K562 (cell line): ENCODE measurements at regions not wholly inside any gene's neighbourhood (a gene's known extent, or its start where the extent isn't known, plus 50 kb on each side); places are given as distances from the start of the nearest gene placed in this dataset.

ENCODE experiments used
- ATAC-seq: fragments of 200-7000 bp; cut with Tn5 transposase; 3 replicates; pipeline ENCODE4 v1.9.1; 2020; ENCODE audit warnings: moderate library complexity
- BruUV-seq: library from RNA; stranded (reverse); fragments of 400-500 nt; replicated peaks from 2 replicates; lab custom pipeline; 2021; lab: Mats Ljungman, UMichigan
- CTCF ChIA-PET: fragments of 300-600 bp; formaldehyde crosslinking; extraction: SDS; loops from one replicate; lab custom pipeline; 2021; ENCODE audit warnings: low intra/inter-chr PET ratio; lab: Yijun Ruan, JAX
- POLR2A ChIA-PET: fragments of 300-600, 350-650 bp; sonication (Branson Sonifier 250); formaldehyde crosslinking; extraction: SDS; loops from one replicate; lab custom pipeline; 2021; ENCODE audit warnings: antibody characterized with exemption, inconsistent platforms; lab: Yijun Ruan, JAX
- DNase-seq, 4 experiments: peaks; one replicate each; pipeline versions ENCODE4 v3.0.0 to v3.0.0-alpha.2; 2011 to 2018; ENCODE audit warnings: low spot score in 3 of 4, mixed read lengths in 3 of 4; ENCODE audit errors: extremely low read depth in 1 of 4
- FAIRE-seq: peaks from 2 replicates; lab custom pipeline; 2011; peaks lifted over from hg19 to GRCh38; lab: Jason Lieb, UNC
- H2AFZ ChIP-seq: 2 replicates; pipeline ENCODE4 v1.6.0; 2011; ENCODE audit warnings: low read depth, low read length, control low read depth, inconsistent platforms
- H3K27ac ChIP-seq: fragments of 200-600 bp; 3 replicates; pipeline ENCODE4 v1.8.0; 2011; ENCODE audit warnings: low read depth, mild to moderate bottlenecking, control low read depth, inconsistent platforms, low read length, moderate library complexity, mixed read lengths; ENCODE audit errors: extremely low read depth
- H3K27me3 ChIP-seq, 2 experiments: fragments of 300-600 bp in 1 of 2; 2 replicates in 1 of 2; 3 replicates in 1 of 2; pipeline versions ENCODE4 v1.6.0 to v1.8.0; 2011; ENCODE audit warnings: inconsistent platforms in 2 of 2, low read length in 2 of 2, mild to moderate bottlenecking in 1 of 2, mixed read lengths in 1 of 2, moderate library complexity in 1 of 2; ENCODE audit not compliant: control insufficient read depth in 2 of 2, insufficient read depth in 2 of 2
- H3K36me3 ChIP-seq: fragments of 300-600 bp; 3 replicates; pipeline ENCODE4 v1.8.0; 2011; ENCODE audit warnings: mild to moderate bottlenecking, low read length, inconsistent platforms; ENCODE audit not compliant: control insufficient read depth, insufficient read depth
- H3K4me1 ChIP-seq, 2 experiments: fragments of 200-600 bp in 1 of 2; replicated peaks in 1 of 2; 2 replicates in 1 of 2; 3 replicates in 1 of 2; pipeline versions ENCODE4 v1.5.1 to v1.8.0; 2011; ENCODE audit warnings: inconsistent platforms in 2 of 2, low read length in 2 of 2, mild to moderate bottlenecking in 1 of 2, mixed read lengths in 1 of 2, moderate library complexity in 1 of 2; ENCODE audit not compliant: control insufficient read depth in 2 of 2, insufficient read depth in 2 of 2
- H3K4me2 ChIP-seq: 2 replicates; pipeline ENCODE4 v1.6.1; 2011; ENCODE audit warnings: low read length, control low read depth, inconsistent platforms, mixed read lengths; ENCODE audit not compliant: insufficient read depth
- H3K4me3 ChIP-seq: fragments of 200-600 bp; sonication (generic), shearing (Covaris generic); 2 replicates; pipeline ENCODE4 v1.5.1; 2016; ENCODE audit warnings: control low read depth, inconsistent platforms
- H3K79me2 ChIP-seq: fragments of 200-600 bp; 3 replicates; pipeline ENCODE4 v1.8.0; 2011; ENCODE audit warnings: low read length, inconsistent platforms; ENCODE audit not compliant: control insufficient read depth, insufficient read depth
- H3K9ac ChIP-seq, 2 experiments: 2 replicates each; pipeline versions ENCODE4 v1.6.0 to v1.6.1; 2011; ENCODE audit warnings: low read depth in 2 of 2, low read length in 2 of 2, control low read depth in 1 of 2, inconsistent platforms in 1 of 2, mild to moderate bottlenecking in 1 of 2, mixed read lengths in 1 of 2; ENCODE audit not compliant: insufficient read depth in 1 of 2
- H3K9me1 ChIP-seq: one replicate; pipeline ENCODE4 v1.6.0; 2011; ENCODE audit warnings: inconsistent platforms, mild to moderate bottlenecking, low read length, moderate library complexity; ENCODE audit not compliant: control insufficient read depth, insufficient read depth
- H3K9me3 ChIP-seq: replicated peaks from 2 replicates; pipeline ENCODE4 v1.5.1; 2011; ENCODE audit warnings: low read depth, low read length, inconsistent platforms; ENCODE audit not compliant: control insufficient read depth, insufficient read depth
- H4K20me1 ChIP-seq: replicated peaks from 2 replicates; pipeline ENCODE4 v1.6.1; 2011; ENCODE audit warnings: low read length, inconsistent platforms, mixed read lengths; ENCODE audit not compliant: control insufficient read depth, insufficient read depth
- BDP1 ChIP-seq: IDR thresholded peaks from 3 replicates; pipeline ENCODE4 v1.6.1; 2011; ENCODE audit not compliant: insufficient read length, insufficient read depth
- CBFB ChIP-seq: sonication (generic); formaldehyde crosslinking; IDR thresholded peaks from 2 replicates; pipeline ENCODE4 v1.4.0; 2020; ENCODE audit warnings: mild to moderate bottlenecking, missing genetic modification reagents
- IFI16 ChIP-seq: fragments of 250-450 bp; sonication (Bioruptor Pico); IDR thresholded peaks from 2 replicates; pipeline ENCODE4 v2.1.2; 2022; ENCODE audit warnings: mild to moderate bottlenecking, inconsistent platforms
- MAFK ChIP-seq: IDR thresholded peaks from 2 replicates; pipeline ENCODE4 v1.6.1; 2011; ENCODE audit warnings: low read length, improper control_type of control experiment
- RB1 ChIP-seq: fragments of 450-650 bp; IDR thresholded peaks from 2 replicates; pipeline ENCODE4 v1.6.1; 2017; ENCODE audit warnings: low read depth, mild to moderate bottlenecking
- SNRNP70 ChIP-seq: fragments of 200-400 bp; formaldehyde crosslinking; optimal IDR thresholded peaks from 2 replicates; pipeline ENCODE3; 2017; ENCODE audit warnings: low read depth, low read length
- TARDBP ChIP-seq: fragments of 450-650 bp; IDR thresholded peaks from 2 replicates; pipeline ENCODE4 v1.6.1; 2016
- ZEB2 ChIP-seq: fragments of 450-650 bp; IDR thresholded peaks from 2 replicates; pipeline ENCODE4 v1.6.1; 2016
- ZNF280A ChIP-seq: fragments of 450-650 bp; IDR thresholded peaks from 2 replicates; pipeline ENCODE4 v1.6.1; 2018; ENCODE audit warnings: mild to moderate bottlenecking, low read depth; ENCODE audit not compliant: partially characterized antibody
- WGBS: fragments of 100-300 bp; shearing (Covaris generic); methylation state at CpG from one replicate; pipeline ENCODE4 v1.1.6; 2016; ENCODE audit warnings: low coverage, mixed read lengths; ENCODE audit not compliant: insufficient coverage; ENCODE audit errors: missing lambda C conversion rate; 5-methylcytosine and 5-hydroxymethylcytosine counted together
- in situ Hi-C: fragments of 300-500 bp; cut with MboI; formaldehyde crosslinking; loops from 4 replicates; pipeline ENCODE4 v1.15.0; 2018; ENCODE audit warnings: inconsistent platforms, mixed read lengths
- intact Hi-C: fragments of 100-400 bp; cut with micrococcal nuclease; formaldehyde crosslinking; loops from 2 replicates; pipeline ENCODE4 v1.14.2; 2022
- TF ChIP-seq, protein P1 (sequence below): sonication (generic); IDR thresholded peaks from 2 replicates; pipeline ENCODE4 v1.6.1; 2016

DNA sequence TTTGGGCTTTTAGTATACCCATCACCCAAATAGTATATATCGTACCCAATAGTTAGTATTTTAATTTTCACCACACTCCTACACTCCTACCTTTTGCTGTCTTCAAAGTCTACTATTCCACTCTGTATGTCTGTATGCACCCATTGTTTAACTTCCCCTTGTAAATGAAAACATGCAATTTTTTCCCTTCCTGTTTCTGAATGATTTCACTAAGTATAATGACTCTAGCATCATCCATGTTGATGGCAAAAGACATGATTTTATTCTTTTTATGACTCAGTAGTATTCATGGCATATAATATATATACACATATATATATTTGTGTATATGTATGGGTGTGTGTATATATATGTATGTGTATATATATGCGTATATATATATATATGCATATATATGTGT lies 63.1 kb upstream of the FAM174A start:
- Histone ChIP-seq H3K36me3 (no peaks in the 10 kb centered on the region), H3K27ac (no peak overlapping the region), H3K4me1 (no peaks in the 10 kb centered on the region), H3K4me3 (no peak overlapping the region), H3K9me3 (no peaks in the 10 kb centered on the region), H3K27me3 (no peaks in the 10 kb centered on the region), H2AFZ (no peak overlapping the region), H3K4me2 (no peak overlapping the region), H3K79me2 (no peaks in the 10 kb centered on the region), H3K9ac (no peak overlapping the region), H3K9me1 (no peaks in the 10 kb centered on the region), H4K20me1 (no peaks in the 10 kb centered on the region)
- TF ChIP-seq ZNF280A (no peak), IFI16 (CRISPR knock-in tag) (no peak), ZEB2 (no peak)
- FAIRE-seq (no peak), ATAC-seq (no peak), DNase-seq (no peak)
- CTCF ChIA-PET: no interaction called here
- POLR2A ChIA-PET: no interaction called here
- intact Hi-C loops (no loop called here), in situ Hi-C loops (no loop called here)
- WGBS: 19% methylated on average over 2 of the region's 2 CpGs
- BruUV-seq: no TSS peak

DNA sequence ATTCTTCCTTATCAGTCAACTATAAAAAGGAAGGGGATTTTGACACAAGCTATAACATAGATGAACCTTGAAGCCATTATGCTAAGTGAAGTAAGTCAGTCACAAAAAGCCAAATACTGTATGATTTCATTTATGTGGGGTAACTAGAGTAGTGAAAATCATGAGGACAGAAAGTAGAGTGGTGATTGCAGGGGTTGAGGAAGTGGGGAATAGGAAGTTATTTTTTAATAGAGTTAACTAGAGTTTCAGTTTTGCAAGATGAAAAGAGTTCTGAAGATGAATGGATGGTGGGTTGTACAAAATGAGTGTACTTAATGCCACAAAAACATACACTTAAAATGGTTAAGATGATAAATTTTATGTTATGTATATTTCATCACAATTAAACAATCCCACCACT lies 65.4 kb upstream of the FAM174A start:
- Histone ChIP-seq H3K9me1 (no peaks in the 10 kb centered on the region), H3K9ac (no peak overlapping the region), H3K36me3 (no peaks in the 10 kb centered on the region), H3K27ac (no peak overlapping the region), H3K9me3 (no peaks in the 10 kb centered on the region), H3K27me3 (no peaks in the 10 kb centered on the region), H3K4me3 (no peak overlapping the region), H3K4me2 (no peak overlapping the region), H4K20me1 (no peaks in the 10 kb centered on the region), H3K79me2 (no peaks in the 10 kb centered on the region), H3K4me1 (no peaks in the 10 kb centered on the region), H2AFZ (no peak overlapping the region)
- ChIA-PET CTCF (no interaction called here), POLR2A (no interaction called here)
- TF ChIP-seq RB1 (no peak), CBFB (CRISPR knock-in tag) (no peak), SNRNP70 (no peak), TARDBP (no peak), MAFK (no peak), BDP1 (no peak)
- TF ChIP-seq, protein P1, sequence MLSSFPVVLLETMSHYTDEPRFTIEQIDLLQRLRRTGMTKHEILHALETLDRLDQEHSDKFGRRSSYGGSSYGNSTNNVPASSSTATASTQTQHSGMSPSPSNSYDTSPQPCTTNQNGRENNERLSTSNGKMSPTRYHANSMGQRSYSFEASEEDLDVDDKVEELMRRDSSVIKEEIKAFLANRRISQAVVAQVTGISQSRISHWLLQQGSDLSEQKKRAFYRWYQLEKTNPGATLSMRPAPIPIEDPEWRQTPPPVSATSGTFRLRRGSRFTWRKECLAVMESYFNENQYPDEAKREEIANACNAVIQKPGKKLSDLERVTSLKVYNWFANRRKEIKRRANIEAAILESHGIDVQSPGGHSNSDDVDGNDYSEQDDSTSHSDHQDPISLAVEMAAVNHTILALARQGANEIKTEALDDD: no peak
- intact Hi-C loops (no loop called here), in situ Hi-C loops (no loop called here)
- no TSS peak for BruUV-seq
- no peak for FAIRE-seq
- no peak for DNase-seq
- no peak for ATAC-seq
